Hepatocyte (in vitro differentiated cells): ENCODE measurements at regions not wholly inside any gene's neighbourhood (a gene's known extent, or its start where the extent isn't known, plus 50 kb on each side); places are given as distances from the start of the nearest gene placed in this dataset.

ENCODE experiments used
- DNase-seq: peaks from one replicate; pipeline ENCODE4 v3.0.0-alpha.2; 2016; ENCODE audit warnings: low spot score
- H2AFZ ChIP-seq: fragments of 200-600 bp; sonication (generic); 2 replicates; pipeline ENCODE4 v1.6.0; 2016; ENCODE audit warnings: antibody characterized with exemption, mild to moderate bottlenecking
- H3K27ac ChIP-seq: fragments of 200-600 bp; sonication (generic); 2 replicates; pipeline ENCODE4 v1.5.1; 2016; ENCODE audit warnings: mild to moderate bottlenecking
- H3K27me3 ChIP-seq: fragments of 200-600 bp; sonication (generic); 2 replicates; pipeline ENCODE4 v1.6.1; 2016
- H3K36me3 ChIP-seq: fragments of 200-600 bp; sonication (generic); replicated peaks from 2 replicates; pipeline ENCODE4 v1.5.1; 2016; ENCODE audit warnings: low read depth; ENCODE audit not compliant: insufficient read depth
- H3K4me1 ChIP-seq: fragments of 200-600 bp; sonication (generic); 2 replicates; pipeline ENCODE4 v1.5.1; 2016; ENCODE audit warnings: mild to moderate bottlenecking, moderate library complexity; ENCODE audit not compliant: insufficient read depth
- H3K4me2 ChIP-seq: fragments of 200-600 bp; sonication (generic); 2 replicates; pipeline ENCODE4 v1.6.0; 2016
- H3K4me3 ChIP-seq: fragments of 200-600 bp; sonication (generic); 2 replicates; pipeline ENCODE4 v1.5.1; 2016; ENCODE audit warnings: mild to moderate bottlenecking
- H3K79me2 ChIP-seq: fragments of 200-600 bp; sonication (generic); 2 replicates; pipeline ENCODE4 v1.6.0; 2017; ENCODE audit warnings: mild to moderate bottlenecking
- H3K9me2 ChIP-seq: fragments of 200-600 bp; sonication (generic); replicated peaks from 2 replicates; pipeline ENCODE4 v1.6.0; 2017; ENCODE audit warnings: mild to moderate bottlenecking; ENCODE audit not compliant: insufficient read depth
- H3K9me3 ChIP-seq: fragments of 200-600 bp; sonication (generic); 2 replicates; pipeline ENCODE4 v1.5.1; 2016; ENCODE audit warnings: low read depth, mild to moderate bottlenecking
- H4K20me1 ChIP-seq: fragments of 200-600 bp; sonication (generic); 2 replicates; pipeline ENCODE4 v1.6.0; 2016; ENCODE audit warnings: mild to moderate bottlenecking; ENCODE audit not compliant: insufficient read depth, poor library complexity, severe bottlenecking
- EZH2 ChIP-seq: fragments of 200-600 bp; sonication (generic); IDR thresholded peaks from 2 replicates; pipeline ENCODE4 v1.6.1; 2016; ENCODE audit warnings: antibody characterized with exemption, mild to moderate bottlenecking, borderline replicate concordance
- EZH2phosphoT487 ChIP-seq: fragments of 200-600 bp; sonication (generic); IDR thresholded peaks from one replicate; pipeline ENCODE4 v1.6.1; 2018; ENCODE audit warnings: antibody characterized with exemption, mild to moderate bottlenecking, low read depth, moderate library complexity; ENCODE audit not compliant: unreplicated experiment, severe bottlenecking
- WGBS: methylation state at CpG from one replicate; pipeline ENCODE4 v1.1.6; 2016; ENCODE audit warnings: low lambda C conversion rate; ENCODE audit errors: missing lambda C conversion rate; 5-methylcytosine and 5-hydroxymethylcytosine counted together
- TF ChIP-seq, protein P1 (sequence below): fragments of 200-600 bp; sonication (generic); IDR thresholded peaks from 2 replicates; pipeline ENCODE4 v1.5.1; 2016; ENCODE audit warnings: antibody characterized with exemption, mild to moderate bottlenecking; ENCODE audit not compliant: poor library complexity

GRCh38 chr5:87770601-87771121, 357.9 kb upstream of the CCNH start:
- Histone ChIP-seq H3K4me1 (no peaks in the 10 kb centered on the region), H3K9me2 (no peaks in the 10 kb centered on the region), H3K27ac (no peak overlapping the region), H3K79me2 (no peaks in the 10 kb centered on the region), H3K36me3 (no peaks in the 10 kb centered on the region), H4K20me1 (no peaks in the 10 kb centered on the region), H3K4me3 (no peak overlapping the region), H3K4me2 (no peak overlapping the region), H2AFZ (no peak overlapping the region), H3K9me3 (no peaks in the 10 kb centered on the region), H3K27me3 (peaks cover 11% of the 10 kb centered on the region)
- no peak for DNase-seq
- no peak for TF ChIP-seq EZH2phosphoT487
- TF ChIP-seq, protein P1, sequence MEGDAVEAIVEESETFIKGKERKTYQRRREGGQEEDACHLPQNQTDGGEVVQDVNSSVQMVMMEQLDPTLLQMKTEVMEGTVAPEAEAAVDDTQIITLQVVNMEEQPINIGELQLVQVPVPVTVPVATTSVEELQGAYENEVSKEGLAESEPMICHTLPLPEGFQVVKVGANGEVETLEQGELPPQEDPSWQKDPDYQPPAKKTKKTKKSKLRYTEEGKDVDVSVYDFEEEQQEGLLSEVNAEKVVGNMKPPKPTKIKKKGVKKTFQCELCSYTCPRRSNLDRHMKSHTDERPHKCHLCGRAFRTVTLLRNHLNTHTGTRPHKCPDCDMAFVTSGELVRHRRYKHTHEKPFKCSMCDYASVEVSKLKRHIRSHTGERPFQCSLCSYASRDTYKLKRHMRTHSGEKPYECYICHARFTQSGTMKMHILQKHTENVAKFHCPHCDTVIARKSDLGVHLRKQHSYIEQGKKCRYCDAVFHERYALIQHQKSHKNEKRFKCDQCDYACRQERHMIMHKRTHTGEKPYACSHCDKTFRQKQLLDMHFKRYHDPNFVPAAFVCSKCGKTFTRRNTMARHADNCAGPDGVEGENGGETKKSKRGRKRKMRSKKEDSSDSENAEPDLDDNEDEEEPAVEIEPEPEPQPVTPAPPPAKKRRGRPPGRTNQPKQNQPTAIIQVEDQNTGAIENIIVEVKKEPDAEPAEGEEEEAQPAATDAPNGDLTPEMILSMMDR, result no peak
- no peak for TF ChIP-seq EZH2
- 31% methylated on average over 16 of the region's 16 CpGs for WGBS

GRCh38 chr5:87770016-87770570, 357.4 kb upstream of the CCNH start:
- H3K4me3 ChIP-seq, result no peak overlapping the region
- no peak overlapping the region for H3K4me2 ChIP-seq
- no peaks in the 10 kb centered on the region for H4K20me1 ChIP-seq
- H3K9me3 ChIP-seq, result no peaks in the 10 kb centered on the region
- H3K79me2 ChIP-seq, result no peaks in the 10 kb centered on the region
- H3K4me1 ChIP-seq, result no peaks in the 10 kb centered on the region
- TF ChIP-seq EZH2phosphoT487 (no peak), EZH2 (no peak)
- TF ChIP-seq, protein P1, result no peak
- no peak for DNase-seq
- H2AFZ ChIP-seq, result no peak overlapping the region
- 90% methylated on average over 8 of the region's 8 CpGs for WGBS
- peaks cover 11% of the 10 kb centered on the region for H3K27me3 ChIP-seq
- H3K27ac ChIP-seq, result no peak overlapping the region
- no peaks in the 10 kb centered on the region for H3K36me3 ChIP-seq
- H3K9me2 ChIP-seq, result no peaks in the 10 kb centered on the region

GRCh38 chr5:87769157-87769556, 356.4 kb upstream of the CCNH start:
- H3K4me2 ChIP-seq, result no peak overlapping the region
- WGBS, result 88% methylated on average over 2 of the region's 2 CpGs

More at GRCh38 chr5:87769157-87769556, 356.4 kb upstream of the CCNH start:
- Histone ChIP-seq H3K27me3 (peaks cover 11% of the 10 kb centered on the region), H3K27ac (no peak overlapping the region), H3K9me3 (no peaks in the 10 kb centered on the region), H4K20me1 (no peaks in the 10 kb centered on the region), H3K36me3 (no peaks in the 10 kb centered on the region), H3K4me1 (no peaks in the 10 kb centered on the region), H2AFZ (no peak overlapping the region), H3K4me3 (no peak overlapping the region), H3K79me2 (no peaks in the 10 kb centered on the region), H3K9me2 (no peaks in the 10 kb centered on the region)
- DNase-seq, result no peak
- TF ChIP-seq, protein P1, result no peak
